ENCODE measurements at regions not wholly inside any gene's neighbourhood (a gene's known extent, or its start where the extent isn't known, plus 50 kb on each side); places are given as distances from the start of the nearest gene placed in this dataset.

GRCh38 chr10:29956335-29956924 lies 103.0 kb downstream of the JCAD start:
- no peak for DNase-seq (ENCODE audit: low spot score)
- ATAC-seq (ENCODE audit: low FRiP score), result no peak
- no peak for TF ChIP-seq CTCF (IDR thresholded peaks at IDR 0.05)

- DNase-seq (ENCODE audit: low spot score) (no peak), ATAC-seq (ENCODE audit: low FRiP score) (no peak)
- TF ChIP-seq CTCF (IDR thresholded peaks at IDR 0.05), result no peak
Measured at GRCh38 chr10:29955329-29955935, 104.0 kb downstream of the JCAD start.

DNA sequence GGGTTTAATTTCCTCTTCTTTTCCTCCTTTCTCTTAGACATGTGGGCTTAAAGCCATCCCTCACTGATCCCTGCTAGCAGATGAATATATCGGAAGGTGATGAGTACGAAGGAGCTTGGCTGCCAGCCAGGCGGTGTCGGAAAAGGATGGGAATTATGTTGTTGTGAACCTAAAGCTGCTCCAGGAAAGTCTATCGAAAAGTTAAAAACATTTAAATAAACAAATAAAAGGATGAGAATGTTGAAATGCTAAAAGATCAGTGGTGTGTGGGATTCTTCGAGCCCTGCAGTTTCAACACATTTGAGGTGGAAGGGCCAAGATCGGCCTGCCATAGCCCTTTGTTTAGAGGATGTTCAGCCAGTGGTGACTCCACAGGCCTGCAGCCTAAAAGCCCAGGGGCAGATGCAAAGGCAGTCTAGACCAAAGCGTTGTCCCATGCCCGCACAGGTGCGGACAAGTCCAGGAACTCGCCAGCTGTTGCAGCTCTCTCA lies 107.9 kb downstream of the JCAD start:
- no peak for TF ChIP-seq CTCF (IDR thresholded peaks at IDR 0.05)
- DNase-seq (ENCODE audit: low spot score) (no peak), ATAC-seq (ENCODE audit: low FRiP score) (no peak)

DNA sequence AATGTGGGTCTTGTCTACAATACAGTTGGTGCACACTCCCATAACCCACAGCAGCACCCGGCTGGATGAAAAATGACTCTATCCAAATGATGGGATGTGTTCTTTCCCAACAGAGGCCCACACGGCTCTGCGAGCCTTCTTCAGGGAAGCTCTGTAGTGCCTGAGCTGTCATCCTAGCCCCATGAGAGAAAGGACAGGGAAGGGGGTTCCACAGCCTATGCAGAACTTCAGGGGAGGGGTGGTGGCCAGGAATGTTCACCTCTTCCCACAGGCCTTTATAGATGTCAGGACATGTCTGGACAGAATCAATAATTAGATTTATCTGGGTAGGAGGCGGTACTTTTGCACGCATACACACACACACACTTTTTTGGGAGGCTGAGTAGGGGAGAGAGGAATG lies 109.0 kb downstream of the JCAD start:
- no peak for TF ChIP-seq CTCF (IDR thresholded peaks at IDR 0.05)
- DNase-seq (ENCODE audit: low spot score), result no peak
- ATAC-seq (ENCODE audit: low FRiP score), result no peak

DNA sequence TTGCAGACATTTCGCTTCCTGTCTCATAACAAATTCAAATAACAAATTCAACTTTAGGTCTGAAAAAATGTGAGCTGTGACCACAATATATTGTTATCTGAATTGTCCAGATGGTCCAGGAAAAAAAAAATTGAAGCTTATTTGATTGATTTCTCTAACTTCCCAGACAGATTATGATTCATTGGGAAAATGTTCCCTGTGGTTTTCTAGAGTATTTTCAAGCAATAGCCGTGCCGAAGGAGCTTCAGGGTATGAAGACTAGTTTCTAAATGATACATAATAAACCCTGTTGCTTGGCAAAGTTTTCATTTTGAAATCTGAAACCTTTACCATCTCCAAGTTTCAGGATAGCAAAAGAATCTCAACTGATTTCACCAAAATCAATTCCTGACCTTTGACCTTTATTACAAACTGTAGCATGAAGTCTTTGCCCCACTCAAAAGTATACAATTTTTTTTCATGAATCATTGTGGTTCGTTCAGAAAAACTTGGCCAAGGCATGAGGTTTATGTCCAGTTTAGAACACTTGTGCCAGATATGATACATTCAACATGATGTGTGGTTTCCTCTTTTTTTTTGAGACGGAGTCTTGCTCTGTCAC lies 109.9 kb downstream of the JCAD start:
- DNase-seq (ENCODE audit: low spot score) (no peak), ATAC-seq (ENCODE audit: low FRiP score) (no peak)
- TF ChIP-seq CTCF (IDR thresholded peaks at IDR 0.05), result no peak

GRCh38 chr10:29948881-29949355 lies 110.5 kb downstream of the JCAD start:
- no peak for ATAC-seq (ENCODE audit: low FRiP score)
- no peak for TF ChIP-seq CTCF (IDR thresholded peaks at IDR 0.05)
- DNase-seq (ENCODE audit: low spot score), result no peak

DNA sequence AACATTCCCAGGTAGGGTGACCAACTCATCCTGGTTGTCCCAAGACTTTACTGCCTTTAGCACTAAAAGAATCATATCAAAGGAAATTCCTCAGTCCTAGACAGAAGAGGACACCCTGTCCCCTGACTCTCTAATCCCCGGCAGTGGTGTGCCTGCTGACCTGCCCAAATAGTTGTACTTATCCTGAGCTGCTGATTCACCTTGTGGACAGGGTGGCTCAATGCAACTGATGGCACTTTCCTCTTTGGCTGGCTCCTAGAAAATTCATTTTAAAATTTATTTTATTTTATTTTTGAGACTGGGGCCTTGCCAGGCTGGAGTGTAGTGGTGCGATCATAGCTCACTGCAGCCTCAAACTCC lies 111.7 kb downstream of the JCAD start:
- no peak for TF ChIP-seq CTCF (IDR thresholded peaks at IDR 0.05)
- DNase-seq (ENCODE audit: low spot score) (no peak), ATAC-seq (ENCODE audit: low FRiP score) (no peak)
